ENCODE measurements at regions not wholly inside any gene's neighbourhood (a gene's known extent, or its start where the extent isn't known, plus 50 kb on each side); places are given as distances from the start of the nearest gene placed in this dataset.

- no peaks in the 10 kb centered on the region for H3K27me3 ChIP-seq
- no peak overlapping the region for H3K27ac ChIP-seq
- H3K9me3 ChIP-seq, result no peaks in the 10 kb centered on the region
- no peak for TF ChIP-seq POLR2AphosphoS5 (IDR thresholded peaks at IDR 0.05)
- intact Hi-C loops (cut with DNase I), result no loop called here
- H3K4me3 ChIP-seq, result no peak overlapping the region
- WGBS, 2 donors, result 15 to 61% methylated on average over 2 of the region's 2 CpGs
- no peak for DNase-seq
- H3K4me1 ChIP-seq, result no peaks in the 10 kb centered on the region
- H3K36me3 ChIP-seq, result no peaks in the 10 kb centered on the region
These were observed 132.2 kb upstream of the NPVF start for GRCh38 chr7:25360451-25360850.

DNA sequence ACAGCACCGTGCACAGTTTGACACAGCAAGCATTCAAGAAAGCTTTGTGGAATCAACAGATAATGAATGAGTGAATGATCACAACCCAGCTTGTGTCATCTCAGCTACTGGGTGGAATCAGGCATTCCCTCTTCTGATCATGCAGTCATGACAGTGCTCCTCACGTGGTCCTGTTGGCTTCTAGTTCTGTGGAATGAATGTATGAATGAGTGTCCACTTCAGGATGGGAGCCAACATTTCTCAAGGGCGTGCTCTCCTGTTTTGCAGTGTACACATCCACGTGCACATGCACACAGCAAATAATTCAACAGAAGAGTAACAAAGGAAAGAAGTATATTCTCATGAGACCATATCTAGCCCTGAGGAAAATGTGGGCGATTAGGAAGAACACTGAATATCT is 133.1 kb upstream of the NPVF start:
- Histone ChIP-seq H3K4me3 (no peak overlapping the region), H3K36me3 (no peaks in the 10 kb centered on the region), H3K27ac (no peak overlapping the region), H3K9me3 (no peaks in the 10 kb centered on the region), H3K4me1 (no peaks in the 10 kb centered on the region), H3K27me3 (no peaks in the 10 kb centered on the region)
- 84 to 85% methylated on average over 5 of the region's 5 CpGs for WGBS, 2 donors
- no peak for DNase-seq
- intact Hi-C loops (cut with DNase I), result no loop called here
- TF ChIP-seq, protein P1, sequence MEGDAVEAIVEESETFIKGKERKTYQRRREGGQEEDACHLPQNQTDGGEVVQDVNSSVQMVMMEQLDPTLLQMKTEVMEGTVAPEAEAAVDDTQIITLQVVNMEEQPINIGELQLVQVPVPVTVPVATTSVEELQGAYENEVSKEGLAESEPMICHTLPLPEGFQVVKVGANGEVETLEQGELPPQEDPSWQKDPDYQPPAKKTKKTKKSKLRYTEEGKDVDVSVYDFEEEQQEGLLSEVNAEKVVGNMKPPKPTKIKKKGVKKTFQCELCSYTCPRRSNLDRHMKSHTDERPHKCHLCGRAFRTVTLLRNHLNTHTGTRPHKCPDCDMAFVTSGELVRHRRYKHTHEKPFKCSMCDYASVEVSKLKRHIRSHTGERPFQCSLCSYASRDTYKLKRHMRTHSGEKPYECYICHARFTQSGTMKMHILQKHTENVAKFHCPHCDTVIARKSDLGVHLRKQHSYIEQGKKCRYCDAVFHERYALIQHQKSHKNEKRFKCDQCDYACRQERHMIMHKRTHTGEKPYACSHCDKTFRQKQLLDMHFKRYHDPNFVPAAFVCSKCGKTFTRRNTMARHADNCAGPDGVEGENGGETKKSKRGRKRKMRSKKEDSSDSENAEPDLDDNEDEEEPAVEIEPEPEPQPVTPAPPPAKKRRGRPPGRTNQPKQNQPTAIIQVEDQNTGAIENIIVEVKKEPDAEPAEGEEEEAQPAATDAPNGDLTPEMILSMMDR (IDR thresholded peaks at IDR 0.05), result no peak
- TF ChIP-seq EP300 (IDR thresholded peaks at IDR 0.05) (no peak), POLR2A (IDR thresholded peaks at IDR 0.05) (no peak), POLR2AphosphoS5 (IDR thresholded peaks at IDR 0.05) (no peak)

- no peak overlapping the region for H3K27ac ChIP-seq
- no peaks in the 10 kb centered on the region for H3K4me1 ChIP-seq
- DNase-seq, result no peak
- H3K36me3 ChIP-seq, result no peaks in the 10 kb centered on the region
- WGBS, 2 donors, result 61 to 85% methylated on average over 1 of the region's 1 CpG
- no peaks in the 10 kb centered on the region for H3K9me3 ChIP-seq
- intact Hi-C loops (cut with DNase I), result no loop called here
- no peak overlapping the region for H3K4me3 ChIP-seq
- no peaks in the 10 kb centered on the region for H3K27me3 ChIP-seq
- TF ChIP-seq, protein P1 (IDR thresholded peaks at IDR 0.05), result no peak
- no peak for TF ChIP-seq EP300 (IDR thresholded peaks at IDR 0.05)
- no peak for TF ChIP-seq POLR2AphosphoS5 (IDR thresholded peaks at IDR 0.05)
- no peak for TF ChIP-seq POLR2A (IDR thresholded peaks at IDR 0.05)
These were observed 133.6 kb upstream of the NPVF start for GRCh38 chr7:25361863-25362262.

DNA sequence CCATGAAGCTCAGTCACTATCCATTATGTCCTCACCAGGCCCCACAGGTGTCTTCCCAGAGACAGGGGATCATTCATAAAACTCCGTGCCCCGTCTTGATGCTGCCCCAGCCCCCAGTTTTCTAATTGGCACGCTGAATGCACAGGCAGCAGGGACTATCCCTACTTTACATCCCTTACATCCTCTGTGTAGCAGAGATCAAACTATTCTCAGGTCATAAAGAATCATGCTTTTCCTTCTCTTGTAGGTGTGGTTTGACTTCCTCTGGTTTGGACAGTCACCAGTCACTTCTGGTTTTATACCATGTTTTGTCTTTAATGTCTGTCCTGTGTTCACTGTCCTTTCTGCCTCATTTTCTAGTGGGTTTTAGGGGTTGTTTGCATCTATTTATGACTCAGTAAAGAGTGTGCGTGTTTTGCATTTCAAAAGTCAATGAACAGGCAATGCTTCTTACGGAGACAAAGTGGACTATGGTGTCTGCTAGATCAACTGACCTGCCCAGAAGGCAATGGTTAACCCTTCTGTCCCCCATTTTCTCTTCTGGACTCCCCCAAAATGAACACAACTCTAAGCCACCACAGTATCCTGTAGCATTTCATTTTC is 140.4 kb upstream of the NPVF start:
- 41 to 76% methylated on average over 5 of the region's 5 CpGs for WGBS, 2 donors
- Histone ChIP-seq H3K27me3 (no peaks in the 10 kb centered on the region), H3K36me3 (no peaks in the 10 kb centered on the region), H3K4me1 (peaks cover 0 to 9% (median 4%) of the 10 kb centered on the region in 4 donors), H3K27ac (no peak overlapping the region), H3K9me3 (peaks cover 0 to 10% (median 4%) of the 10 kb centered on the region in 4 donors), H3K4me3 (no peak overlapping the region)
- TF ChIP-seq, protein P1 (IDR thresholded peaks at IDR 0.05), result no peak
- TF ChIP-seq POLR2AphosphoS5 (IDR thresholded peaks at IDR 0.05) (no peak), EP300 (IDR thresholded peaks at IDR 0.05) (no peak), POLR2A (IDR thresholded peaks at IDR 0.05) (no peak)
- intact Hi-C loops (cut with DNase I), result no loop called here
- DNase-seq, result no peak

GRCh38 chr7:25369786-25370185 is 141.5 kb upstream of the NPVF start:
- H3K4me3 ChIP-seq, result no peak overlapping the region
- no peaks in the 10 kb centered on the region for H3K36me3 ChIP-seq
- peaks cover 0 to 10% (median 4%) of the 10 kb centered on the region in 4 donors for H3K9me3 ChIP-seq
- TF ChIP-seq POLR2AphosphoS5 (IDR thresholded peaks at IDR 0.05), result no peak
- TF ChIP-seq EP300 (IDR thresholded peaks at IDR 0.05), result no peak
- TF ChIP-seq, protein P1 (IDR thresholded peaks at IDR 0.05), result no peak
- no peak for TF ChIP-seq POLR2A (IDR thresholded peaks at IDR 0.05)
- intact Hi-C loops (cut with DNase I), result no loop called here
- no peaks in the 10 kb centered on the region for H3K27me3 ChIP-seq
- H3K27ac ChIP-seq, result no peak overlapping the region
- peaks cover 0 to 9% (median 4%) of the 10 kb centered on the region in 4 donors for H3K4me1 ChIP-seq
- DNase-seq, result no peak
- WGBS, 2 donors, result 80 to 90% methylated on average over 4 of the region's 4 CpGs

Measured in sigmoid colon (tissue), 6 donors.